OCI-LY7 (cell line): ENCODE measurements at regions not wholly inside any gene's neighbourhood (a gene's known extent, or its start where the extent isn't known, plus 50 kb on each side); places are given as distances from the start of the nearest gene placed in this dataset.

Source experiments
- BruUV-seq: library from RNA; stranded (reverse); fragments of 400-500 nt; replicated peaks from 2 replicates; lab custom pipeline; 2021; lab: Mats Ljungman, UMichigan
- CTCF ChIA-PET: fragments of 300-600 bp; sonication (Branson Sonifier 250); formaldehyde crosslinking; loops from one replicate; lab custom pipeline; 2022; ENCODE audit warnings: antibody characterized with exemption; ENCODE audit not compliant: unreplicated experiment; lab: Charles Lee
- POLR2A ChIA-PET: fragments of 300-600 bp; sonication (Branson Sonifier 250); formaldehyde crosslinking; loops from one replicate; lab custom pipeline; 2022; ENCODE audit warnings: antibody characterized with exemption; lab: Charles Lee
- DNase-seq: peaks from one replicate; pipeline ENCODE4 v3.0.0-alpha.2; 2015; ENCODE audit warnings: low spot score
- H2AFZ ChIP-seq: fragments of 200-600 bp; sonication (generic), shearing (Covaris generic); 2 replicates; pipeline ENCODE4 v1.6.1; 2014; ENCODE audit warnings: mild to moderate bottlenecking, antibody characterized with exemption, low read length, moderate library complexity
- H3K27ac ChIP-seq: fragments of 200-600 bp; sonication (generic); 2 replicates; pipeline ENCODE4 v1.5.1; 2014; ENCODE audit warnings: mixed run types, low read depth, mild to moderate bottlenecking, moderate library complexity, low read length, inconsistent platforms; ENCODE audit not compliant: poor library complexity, severe bottlenecking
- H3K36me3 ChIP-seq: fragments of 200-600 bp; sonication (generic); 2 replicates; pipeline ENCODE4 v1.6.1; 2014; ENCODE audit warnings: mild to moderate bottlenecking, antibody characterized with exemption, low read length, moderate library complexity, mixed read lengths; ENCODE audit not compliant: insufficient read depth
- H3K4me1 ChIP-seq: fragments of 200-600 bp; sonication (generic); 2 replicates; pipeline ENCODE4 v1.5.1; 2014; ENCODE audit warnings: mild to moderate bottlenecking, low read length; ENCODE audit not compliant: insufficient read depth, poor library complexity, severe bottlenecking
- H3K4me2 ChIP-seq: fragments of 200-600 bp; sonication (generic); 2 replicates; pipeline ENCODE4 v1.6.1; 2014; ENCODE audit warnings: mild to moderate bottlenecking, low read length
- H3K4me3 ChIP-seq: fragments of 200-600 bp; sonication (generic); 2 replicates; pipeline ENCODE4 v1.5.1; 2014; ENCODE audit warnings: mild to moderate bottlenecking, low read depth, low read length; ENCODE audit not compliant: poor library complexity, severe bottlenecking
- H3K79me2 ChIP-seq: fragments of 200-600 bp; sonication (generic); 2 replicates; pipeline ENCODE4 v1.6.1; 2016; ENCODE audit warnings: low read depth, mild to moderate bottlenecking, low read length, moderate library complexity, mixed read lengths; ENCODE audit not compliant: insufficient read depth
- H3K9me2 ChIP-seq: fragments of 200-600 bp; sonication (generic); 2 replicates; pipeline ENCODE4 v1.6.1; 2016; ENCODE audit warnings: mild to moderate bottlenecking, low read length, mixed read lengths; ENCODE audit not compliant: insufficient read depth
- H3K9me3 ChIP-seq: fragments of 200-600 bp; sonication (generic); 2 replicates; pipeline ENCODE4 v1.6.1; 2014; ENCODE audit warnings: mild to moderate bottlenecking, mixed run types, low read length, mixed read lengths
- H4K20me1 ChIP-seq: fragments of 200-600 bp; sonication (generic); 2 replicates; pipeline ENCODE4 v1.6.1; 2014; ENCODE audit warnings: mild to moderate bottlenecking, antibody characterized with exemption, low read length, moderate library complexity, mixed read lengths; ENCODE audit not compliant: insufficient read depth
- CTCF ChIP-seq: fragments of 200-600 bp; sonication (generic); conservative IDR thresholded peaks from 2 replicates; pipeline ENCODE4 v1.5.1; 2014; ENCODE audit warnings: mild to moderate bottlenecking, antibody characterized with exemption, low read length, moderate library complexity, mixed read lengths
- EZH2phosphoT487 ChIP-seq: fragments of 200-600 bp; sonication (generic); IDR thresholded peaks from 2 replicates; pipeline ENCODE4 v1.6.1; 2018; ENCODE audit warnings: low read depth, borderline replicate concordance, mild to moderate bottlenecking, mixed run types, antibody characterized with exemption, low read length, moderate library complexity, mixed read lengths
- intact Hi-C: fragments of 100-400 bp; cut with micrococcal nuclease; formaldehyde crosslinking; loops from one replicate; pipeline ENCODE4 v1.10.0; 2022; ENCODE audit not compliant: unreplicated experiment

- DNase-seq = no peak
- H3K9me3 ChIP-seq = peaks cover 15% of the 10 kb centered on the region
- no peaks in the 10 kb centered on the region for H3K36me3 ChIP-seq
- H3K4me1 ChIP-seq = no peaks in the 10 kb centered on the region
- H3K27ac ChIP-seq = no peak overlapping the region
- ChIA-PET CTCF (no interaction called here), POLR2A (no interaction called here)
- intact Hi-C loops = no loop called here
- no peak overlapping the region for H2AFZ ChIP-seq
- TF ChIP-seq EZH2phosphoT487 (no peak), CTCF (no peak)
- H4K20me1 ChIP-seq = no peaks in the 10 kb centered on the region
- no peaks in the 10 kb centered on the region for H3K79me2 ChIP-seq
- no TSS peak for BruUV-seq
- H3K4me2 ChIP-seq = no peak overlapping the region
- H3K4me3 ChIP-seq = no peak overlapping the region
- H3K9me2 ChIP-seq = no peaks in the 10 kb centered on the region
Observed at GRCh38 chr1:29382851-29383745, 146.8 kb downstream of the PTPRU start.

- no peak overlapping the region for H2AFZ ChIP-seq
- peaks cover 19% of the 10 kb centered on the region for H3K9me3 ChIP-seq
- intact Hi-C loops = no loop called here
- no peak overlapping the region for H3K27ac ChIP-seq
- no peak overlapping the region for H3K4me3 ChIP-seq
- no peaks in the 10 kb centered on the region for H3K79me2 ChIP-seq
- H4K20me1 ChIP-seq = no peaks in the 10 kb centered on the region
- no peaks in the 10 kb centered on the region for H3K36me3 ChIP-seq
- no peaks in the 10 kb centered on the region for H3K4me1 ChIP-seq
- no TSS peak for BruUV-seq
- ChIA-PET CTCF (no interaction called here), POLR2A (no interaction called here)
- TF ChIP-seq EZH2phosphoT487 (no peak), CTCF (no peak)
- no peak for DNase-seq
- no peak overlapping the region for H3K4me2 ChIP-seq
- no peaks in the 10 kb centered on the region for H3K9me2 ChIP-seq
Observed at GRCh38 chr1:29381426-29381825, 145.1 kb downstream of the PTPRU start.

GRCh38 chr1:29380532-29380931, 144.2 kb downstream of the PTPRU start:
- Histone ChIP-seq H3K4me2 (no peak overlapping the region), H2AFZ (no peak overlapping the region), H3K27ac (no peak overlapping the region), H3K36me3 (no peaks in the 10 kb centered on the region), H3K9me2 (no peaks in the 10 kb centered on the region), H3K4me1 (no peaks in the 10 kb centered on the region), H3K4me3 (no peak overlapping the region), H4K20me1 (no peaks in the 10 kb centered on the region), H3K79me2 (no peaks in the 10 kb centered on the region), H3K9me3 (peaks cover 19% of the 10 kb centered on the region)
- CTCF ChIA-PET = no interaction called here
- no peak for TF ChIP-seq EZH2phosphoT487
- no peak for TF ChIP-seq CTCF
- BruUV-seq = no TSS peak
- DNase-seq = no peak
- POLR2A ChIA-PET = no interaction called here
- intact Hi-C loops = no loop called here
